OCI-LY7 (cell line): ENCODE measurements at regions not wholly inside any gene's neighbourhood (a gene's known extent, or its start where the extent isn't known, plus 50 kb on each side); places are given as distances from the start of the nearest gene placed in this dataset.

Experiments
- BruUV-seq: library from RNA; stranded (reverse); fragments of 400-500 nt; replicated peaks from 2 replicates; lab custom pipeline; 2021; lab: Mats Ljungman, UMichigan
- CTCF ChIA-PET: fragments of 300-600 bp; sonication (Branson Sonifier 250); formaldehyde crosslinking; loops from one replicate; lab custom pipeline; 2022; ENCODE audit warnings: antibody characterized with exemption; ENCODE audit not compliant: unreplicated experiment; lab: Charles Lee
- POLR2A ChIA-PET: fragments of 300-600 bp; sonication (Branson Sonifier 250); formaldehyde crosslinking; loops from one replicate; lab custom pipeline; 2022; ENCODE audit warnings: antibody characterized with exemption; lab: Charles Lee
- DNase-seq: peaks from one replicate; pipeline ENCODE4 v3.0.0-alpha.2; 2015; ENCODE audit warnings: low spot score
- H2AFZ ChIP-seq: fragments of 200-600 bp; sonication (generic), shearing (Covaris generic); 2 replicates; pipeline ENCODE4 v1.6.1; 2014; ENCODE audit warnings: mild to moderate bottlenecking, antibody characterized with exemption, low read length, moderate library complexity
- H3K27ac ChIP-seq: fragments of 200-600 bp; sonication (generic); 2 replicates; pipeline ENCODE4 v1.5.1; 2014; ENCODE audit warnings: mixed run types, low read depth, mild to moderate bottlenecking, moderate library complexity, low read length, inconsistent platforms; ENCODE audit not compliant: poor library complexity, severe bottlenecking
- H3K36me3 ChIP-seq: fragments of 200-600 bp; sonication (generic); 2 replicates; pipeline ENCODE4 v1.6.1; 2014; ENCODE audit warnings: mild to moderate bottlenecking, antibody characterized with exemption, low read length, moderate library complexity, mixed read lengths; ENCODE audit not compliant: insufficient read depth
- H3K4me1 ChIP-seq: fragments of 200-600 bp; sonication (generic); 2 replicates; pipeline ENCODE4 v1.5.1; 2014; ENCODE audit warnings: mild to moderate bottlenecking, low read length; ENCODE audit not compliant: insufficient read depth, poor library complexity, severe bottlenecking
- H3K4me2 ChIP-seq: fragments of 200-600 bp; sonication (generic); 2 replicates; pipeline ENCODE4 v1.6.1; 2014; ENCODE audit warnings: mild to moderate bottlenecking, low read length
- H3K4me3 ChIP-seq: fragments of 200-600 bp; sonication (generic); 2 replicates; pipeline ENCODE4 v1.5.1; 2014; ENCODE audit warnings: mild to moderate bottlenecking, low read depth, low read length; ENCODE audit not compliant: poor library complexity, severe bottlenecking
- H3K79me2 ChIP-seq: fragments of 200-600 bp; sonication (generic); 2 replicates; pipeline ENCODE4 v1.6.1; 2016; ENCODE audit warnings: low read depth, mild to moderate bottlenecking, low read length, moderate library complexity, mixed read lengths; ENCODE audit not compliant: insufficient read depth
- H3K9me2 ChIP-seq: fragments of 200-600 bp; sonication (generic); 2 replicates; pipeline ENCODE4 v1.6.1; 2016; ENCODE audit warnings: mild to moderate bottlenecking, low read length, mixed read lengths; ENCODE audit not compliant: insufficient read depth
- H3K9me3 ChIP-seq: fragments of 200-600 bp; sonication (generic); 2 replicates; pipeline ENCODE4 v1.6.1; 2014; ENCODE audit warnings: mild to moderate bottlenecking, mixed run types, low read length, mixed read lengths
- H4K20me1 ChIP-seq: fragments of 200-600 bp; sonication (generic); 2 replicates; pipeline ENCODE4 v1.6.1; 2014; ENCODE audit warnings: mild to moderate bottlenecking, antibody characterized with exemption, low read length, moderate library complexity, mixed read lengths; ENCODE audit not compliant: insufficient read depth
- EZH2phosphoT487 ChIP-seq: fragments of 200-600 bp; sonication (generic); IDR thresholded peaks from 2 replicates; pipeline ENCODE4 v1.6.1; 2018; ENCODE audit warnings: low read depth, borderline replicate concordance, mild to moderate bottlenecking, mixed run types, antibody characterized with exemption, low read length, moderate library complexity, mixed read lengths
- intact Hi-C: fragments of 100-400 bp; cut with micrococcal nuclease; formaldehyde crosslinking; loops from one replicate; pipeline ENCODE4 v1.10.0; 2022; ENCODE audit not compliant: unreplicated experiment
- TF ChIP-seq, protein P1 (sequence below): fragments of 200-600 bp; sonication (generic); conservative IDR thresholded peaks from 2 replicates; pipeline ENCODE4 v1.5.1; 2014; ENCODE audit warnings: mild to moderate bottlenecking, antibody characterized with exemption, low read length, moderate library complexity, mixed read lengths

DNA sequence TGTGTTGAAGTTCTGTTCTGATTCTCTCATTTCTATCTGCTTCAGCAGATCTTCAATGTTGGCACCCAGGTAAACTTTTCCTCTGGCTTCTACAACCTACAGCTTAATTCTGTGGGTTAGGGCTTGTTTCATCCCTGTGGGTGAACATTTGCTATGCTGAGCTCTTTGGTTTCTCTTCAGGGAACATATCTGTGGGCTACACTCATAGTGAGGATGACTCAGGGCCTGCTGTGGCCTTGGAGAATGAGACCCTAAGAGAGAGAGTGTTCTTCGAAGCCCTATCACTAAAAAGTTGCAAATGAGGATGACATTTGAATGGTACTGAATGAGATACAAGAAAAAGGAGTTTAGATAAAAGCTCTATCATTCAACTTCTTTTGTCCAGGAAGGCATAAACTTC is 346.2 kb upstream of the CBLB start:
- no peaks in the 10 kb centered on the region for H3K4me1 ChIP-seq
- no peak overlapping the region for H3K4me3 ChIP-seq
- H3K79me2 ChIP-seq = no peaks in the 10 kb centered on the region
- H3K27ac ChIP-seq = no peak overlapping the region
- H3K36me3 ChIP-seq = no peaks in the 10 kb centered on the region
- CTCF ChIA-PET = no interaction called here
- DNase-seq = no peak
- no peaks in the 10 kb centered on the region for H4K20me1 ChIP-seq
- POLR2A ChIA-PET = interaction anchor here (0.5 to 1.4 kb wide), 9 partner anchors 9 to 859 kb away, joined by 3 to 8 read pairs (median 3); no protein-coding TSS in a partner anchor
- intact Hi-C loops = no loop called here
- no peaks in the 10 kb centered on the region for H3K9me3 ChIP-seq
- H3K4me2 ChIP-seq = no peak overlapping the region
- no TSS peak for BruUV-seq
- no peak overlapping the region for H2AFZ ChIP-seq
- no peak for TF ChIP-seq EZH2phosphoT487
- TF ChIP-seq, protein P1, sequence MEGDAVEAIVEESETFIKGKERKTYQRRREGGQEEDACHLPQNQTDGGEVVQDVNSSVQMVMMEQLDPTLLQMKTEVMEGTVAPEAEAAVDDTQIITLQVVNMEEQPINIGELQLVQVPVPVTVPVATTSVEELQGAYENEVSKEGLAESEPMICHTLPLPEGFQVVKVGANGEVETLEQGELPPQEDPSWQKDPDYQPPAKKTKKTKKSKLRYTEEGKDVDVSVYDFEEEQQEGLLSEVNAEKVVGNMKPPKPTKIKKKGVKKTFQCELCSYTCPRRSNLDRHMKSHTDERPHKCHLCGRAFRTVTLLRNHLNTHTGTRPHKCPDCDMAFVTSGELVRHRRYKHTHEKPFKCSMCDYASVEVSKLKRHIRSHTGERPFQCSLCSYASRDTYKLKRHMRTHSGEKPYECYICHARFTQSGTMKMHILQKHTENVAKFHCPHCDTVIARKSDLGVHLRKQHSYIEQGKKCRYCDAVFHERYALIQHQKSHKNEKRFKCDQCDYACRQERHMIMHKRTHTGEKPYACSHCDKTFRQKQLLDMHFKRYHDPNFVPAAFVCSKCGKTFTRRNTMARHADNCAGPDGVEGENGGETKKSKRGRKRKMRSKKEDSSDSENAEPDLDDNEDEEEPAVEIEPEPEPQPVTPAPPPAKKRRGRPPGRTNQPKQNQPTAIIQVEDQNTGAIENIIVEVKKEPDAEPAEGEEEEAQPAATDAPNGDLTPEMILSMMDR = no peak
- H3K9me2 ChIP-seq = no peaks in the 10 kb centered on the region

DNA sequence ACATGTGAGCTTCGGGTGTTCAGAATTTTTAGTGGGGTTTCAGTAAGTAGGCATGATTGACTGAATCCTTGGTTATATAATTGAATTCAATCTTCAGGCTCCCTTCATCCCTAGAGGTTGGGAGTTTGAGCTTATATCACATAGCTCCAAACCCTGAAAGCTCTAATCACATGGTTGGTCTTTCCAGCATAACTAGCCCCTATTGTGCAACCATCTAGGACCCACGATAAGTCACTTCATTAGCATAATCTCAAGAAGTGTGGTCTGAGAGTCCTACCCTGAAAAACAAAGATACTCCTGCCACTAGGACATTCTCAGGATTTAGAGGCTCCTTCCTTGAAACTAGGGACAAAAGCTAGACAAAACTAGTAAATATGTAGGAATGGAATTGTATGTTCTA is 348.9 kb upstream of the CBLB start:
- ChIA-PET CTCF (no interaction called here), POLR2A (no interaction called here)
- Histone ChIP-seq H3K36me3 (no peaks in the 10 kb centered on the region), H4K20me1 (no peaks in the 10 kb centered on the region), H3K79me2 (no peaks in the 10 kb centered on the region), H3K4me3 (no peak overlapping the region), H3K27ac (no peak overlapping the region), H3K9me2 (no peaks in the 10 kb centered on the region), H3K4me1 (no peaks in the 10 kb centered on the region), H3K4me2 (no peak overlapping the region), H3K9me3 (no peaks in the 10 kb centered on the region), H2AFZ (no peak overlapping the region)
- intact Hi-C loops = no loop called here
- TF ChIP-seq, protein P1 = no peak
- no peak for TF ChIP-seq EZH2phosphoT487
- BruUV-seq = no TSS peak
- DNase-seq = no peak

DNA sequence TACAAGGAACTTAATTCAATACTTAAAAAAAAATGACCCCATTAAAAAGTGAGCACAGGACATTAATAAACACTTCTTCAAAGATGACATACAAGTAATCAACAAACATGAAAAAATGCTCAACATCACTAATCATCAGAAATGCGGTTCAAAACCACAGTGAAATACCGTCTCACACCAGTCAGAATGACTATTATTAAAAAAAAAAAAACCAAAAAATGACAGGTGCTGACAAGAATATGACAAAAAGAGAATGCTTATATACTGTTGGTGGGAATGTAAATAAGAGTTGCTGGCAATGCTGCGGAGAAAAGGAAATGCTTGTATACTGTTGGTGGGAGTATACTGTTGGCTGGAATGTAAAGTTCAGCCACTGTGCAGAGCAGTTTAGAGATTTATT is 358.3 kb upstream of the CBLB start:
- H3K4me3 ChIP-seq = no peak overlapping the region
- no peaks in the 10 kb centered on the region for H3K36me3 ChIP-seq
- no peaks in the 10 kb centered on the region for H3K79me2 ChIP-seq
- H3K4me2 ChIP-seq = no peak overlapping the region
- H3K27ac ChIP-seq = no peak overlapping the region
- H4K20me1 ChIP-seq = no peaks in the 10 kb centered on the region
- no peaks in the 10 kb centered on the region for H3K9me3 ChIP-seq
- TF ChIP-seq, protein P1 = no peak
- TF ChIP-seq EZH2phosphoT487 = no peak
- BruUV-seq = no TSS peak
- ChIA-PET CTCF (no interaction called here), POLR2A (no interaction called here)
- no peak for DNase-seq
- no peak overlapping the region for H2AFZ ChIP-seq
- no peaks in the 10 kb centered on the region for H3K9me2 ChIP-seq
- H3K4me1 ChIP-seq = peaks cover 16% of the 10 kb centered on the region
- intact Hi-C loops = no loop called here
